ENCODE measurements at regions not wholly inside any gene's neighbourhood (a gene's known extent, or its start where the extent isn't known, plus 50 kb on each side); places are given as distances from the start of the nearest gene placed in this dataset.

DNA sequence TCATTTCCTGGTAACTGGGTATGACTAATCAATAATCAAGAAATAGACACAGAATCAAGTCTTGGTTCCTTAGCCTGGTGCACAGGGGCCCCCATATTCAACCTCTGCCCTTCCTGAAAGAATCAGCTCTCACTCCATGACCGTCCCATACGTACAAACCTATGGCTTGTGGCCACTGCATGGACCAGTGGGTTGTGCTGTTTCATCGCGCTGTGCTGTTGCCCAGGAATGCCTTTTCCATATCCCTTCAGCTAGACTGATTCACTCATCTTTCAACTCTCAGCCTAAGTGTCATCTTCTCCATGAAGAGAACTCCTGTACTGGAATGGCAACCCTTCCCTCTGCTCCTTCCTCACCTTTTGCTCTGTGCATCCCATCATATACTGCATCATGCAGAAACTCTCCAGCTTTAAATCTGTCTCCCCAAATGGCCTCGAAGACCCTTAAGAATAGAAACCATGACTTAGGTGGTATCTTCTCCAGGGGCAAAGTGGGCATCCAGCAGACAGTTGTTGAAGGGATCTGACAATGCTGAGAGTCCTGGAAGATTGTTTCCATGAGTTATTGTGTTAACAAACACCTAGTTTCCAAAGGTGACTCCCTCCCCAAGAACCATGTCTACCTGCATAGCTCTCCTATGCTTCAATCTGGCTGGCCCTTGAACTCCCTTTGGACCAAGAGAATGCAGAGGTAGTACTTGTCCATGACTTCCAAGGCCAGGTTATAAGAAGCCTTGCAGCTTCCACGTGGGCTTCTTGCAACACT is 180.8 kb downstream of the ACTL7B start:
- ATAC-seq = no peak

DNA sequence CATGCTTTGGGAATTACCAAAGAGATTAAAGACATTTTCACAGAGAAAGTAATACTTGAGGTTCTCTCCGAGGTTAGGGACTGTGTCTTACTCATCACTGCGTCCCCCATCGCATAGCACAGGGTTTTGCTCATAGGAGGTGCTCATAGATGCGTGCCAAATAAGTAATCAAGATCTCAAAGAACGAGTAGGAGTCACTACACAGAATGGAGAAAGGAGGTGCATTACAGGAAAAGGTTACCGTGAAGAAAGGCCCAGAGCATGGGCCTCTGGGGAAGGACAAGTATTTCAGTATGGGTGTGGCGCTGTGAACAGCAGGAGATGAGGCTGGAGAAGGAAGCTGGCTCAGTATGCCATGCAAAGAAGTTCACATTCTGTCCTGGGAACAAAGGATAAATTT is 182.4 kb downstream of the ACTL7B start:
- ATAC-seq = no peak

DNA sequence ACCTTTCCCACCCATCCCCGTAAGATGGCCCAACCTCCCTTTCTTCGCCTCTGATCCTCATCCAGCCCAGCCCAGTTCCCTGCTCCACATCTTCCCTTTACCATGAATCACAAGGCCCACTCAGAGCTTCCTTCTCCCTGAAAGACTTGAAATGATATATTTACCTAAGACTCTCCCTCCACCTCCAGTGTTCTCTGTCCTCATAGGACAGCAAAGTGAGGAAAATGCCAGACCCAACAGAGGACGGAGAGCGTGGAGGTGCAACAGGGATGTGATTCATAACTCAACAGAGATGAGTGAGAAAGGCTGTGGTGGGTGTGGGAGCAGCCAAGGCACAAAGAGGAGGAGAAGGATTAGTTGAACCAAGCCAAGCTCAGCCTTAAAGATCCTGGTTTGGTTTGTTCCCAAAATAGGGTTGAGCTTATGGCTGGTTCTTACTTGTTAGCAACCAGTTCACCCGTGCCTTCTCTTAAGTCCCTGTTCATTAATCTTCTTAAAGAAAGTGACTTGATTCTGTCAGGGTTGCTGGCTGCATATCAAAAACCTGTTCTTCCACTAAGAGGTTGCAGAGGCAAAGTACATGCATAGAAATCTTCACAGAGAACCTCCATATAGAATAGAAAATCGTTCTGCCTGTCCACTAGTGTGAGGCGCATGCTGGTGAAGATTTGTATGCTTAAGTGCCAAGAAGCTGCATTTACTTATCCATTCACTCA is 183.2 kb downstream of the ACTL7B start:
- ATAC-seq = no peak

DNA sequence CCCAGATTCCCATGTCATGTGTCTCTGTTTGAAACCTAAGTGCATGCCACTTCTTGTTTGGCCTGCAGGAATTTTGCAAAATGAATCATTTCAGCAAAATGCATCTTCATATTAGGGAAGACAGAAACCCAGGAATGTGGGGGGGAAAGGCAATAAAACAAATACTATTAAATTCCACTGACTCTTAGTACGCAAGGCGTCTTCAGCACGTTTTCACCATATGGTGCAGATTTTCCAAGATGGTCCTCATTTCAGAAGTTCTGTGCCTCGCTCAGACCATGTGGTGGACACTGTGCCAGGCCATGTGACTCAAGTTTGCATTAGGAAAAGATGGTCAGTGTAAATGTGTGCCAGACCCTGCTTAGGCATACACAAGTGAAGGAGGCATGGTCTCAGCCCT is 184.0 kb downstream of the ACTL7B start:
- no peak for ATAC-seq

DNA sequence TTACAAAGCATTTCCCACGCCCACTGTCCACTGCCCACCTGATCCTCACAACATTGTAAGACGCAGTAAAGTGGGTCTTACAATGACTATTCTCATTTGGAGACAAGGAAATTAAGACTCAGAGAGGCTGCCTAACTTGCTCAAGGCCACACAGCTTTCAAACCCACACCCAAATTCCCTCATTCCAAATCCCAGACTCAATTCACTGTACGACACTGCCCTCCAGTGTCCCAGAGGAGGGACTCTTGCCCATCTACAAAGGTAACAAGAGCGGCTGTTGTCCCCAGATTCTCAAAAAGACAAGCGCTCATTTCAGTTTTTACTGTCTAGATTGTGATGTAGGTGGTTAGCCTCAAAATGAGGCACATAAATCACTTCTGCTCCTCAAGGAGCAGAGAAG is 184.6 kb downstream of the ACTL7B start:
- ATAC-seq = no peak

DNA sequence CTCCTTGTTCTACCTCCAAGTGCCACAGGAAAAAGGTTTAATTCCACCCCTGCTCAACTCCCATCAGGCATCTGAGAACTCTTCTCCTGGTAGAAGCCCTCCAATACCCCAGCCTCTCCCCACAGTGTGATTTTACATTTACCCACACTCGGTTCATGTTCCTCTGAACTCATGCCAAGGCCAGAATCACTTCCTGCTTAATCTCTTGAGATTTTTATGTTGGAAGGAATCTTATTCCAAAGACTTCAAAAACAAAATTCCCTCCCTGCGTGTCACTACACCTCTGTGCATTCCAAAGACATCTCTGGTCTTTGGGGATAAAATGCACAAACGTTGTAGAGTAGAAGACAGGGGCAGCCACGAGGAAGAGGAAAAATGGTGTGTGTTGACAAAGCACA is 186.8 kb downstream of the ACTL7B start:
- ATAC-seq = no peak

DNA sequence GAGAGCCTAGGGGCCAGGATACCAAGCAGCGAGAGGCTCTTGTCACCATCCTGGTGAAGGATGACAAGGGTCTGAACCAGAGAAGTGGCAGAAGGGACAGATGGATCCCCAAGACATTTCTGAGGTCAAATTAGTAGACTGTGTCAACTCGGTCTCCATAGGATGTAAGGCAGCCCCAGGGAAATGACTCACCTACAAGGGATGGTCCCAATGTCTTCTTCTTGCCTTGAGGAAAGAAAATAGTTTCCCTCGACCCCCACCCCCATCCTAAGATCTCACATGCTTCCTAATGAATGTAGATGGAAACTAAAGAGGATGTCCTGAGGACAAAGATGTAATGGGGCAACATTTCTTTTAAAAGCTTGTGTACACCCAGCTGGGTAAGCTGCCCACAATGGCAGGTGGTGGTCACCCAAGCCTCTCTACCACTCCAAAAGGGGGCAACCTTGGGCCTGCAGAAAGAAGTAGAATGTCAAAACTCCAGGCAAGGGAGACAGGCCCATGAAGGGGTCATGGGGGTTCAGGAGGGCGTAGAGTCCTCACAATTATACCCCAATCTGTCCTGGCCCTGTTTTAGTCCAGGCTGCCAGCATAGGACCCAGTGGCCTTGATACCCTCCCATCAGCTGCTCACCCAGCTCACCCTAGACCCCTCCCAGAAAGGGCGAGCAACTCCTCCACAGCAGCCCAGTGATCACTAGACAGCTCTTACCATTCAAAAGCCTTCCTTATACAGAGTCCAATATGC is 187.4 kb downstream of the ACTL7B start:
- ATAC-seq = no peak

DNA sequence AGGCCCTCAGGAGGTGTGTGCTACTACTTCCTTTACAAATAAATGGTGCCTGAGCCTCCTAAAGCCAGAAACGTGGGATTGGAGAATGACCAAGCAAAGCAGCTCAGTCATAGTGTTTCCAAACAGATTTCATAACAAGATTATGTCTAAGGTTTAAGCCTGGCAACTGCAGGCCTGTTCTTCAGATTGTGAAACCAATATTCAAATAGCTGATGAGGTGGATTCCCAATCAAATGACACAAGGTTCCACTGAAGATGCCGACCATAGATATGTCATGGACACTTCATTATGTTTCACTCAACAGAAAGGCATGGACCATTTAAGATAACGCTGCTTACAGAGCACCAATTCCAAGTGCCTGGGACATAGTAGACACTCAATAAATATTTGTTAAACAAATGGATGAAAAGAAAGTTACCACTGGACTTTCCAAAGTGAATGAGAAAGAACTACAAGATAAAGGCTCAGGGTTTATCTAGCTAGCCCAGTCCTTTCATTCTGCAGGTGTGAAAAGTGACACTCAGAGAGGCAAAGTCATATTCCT is 189.5 kb downstream of the ACTL7B start:
- no peak for ATAC-seq

DNA sequence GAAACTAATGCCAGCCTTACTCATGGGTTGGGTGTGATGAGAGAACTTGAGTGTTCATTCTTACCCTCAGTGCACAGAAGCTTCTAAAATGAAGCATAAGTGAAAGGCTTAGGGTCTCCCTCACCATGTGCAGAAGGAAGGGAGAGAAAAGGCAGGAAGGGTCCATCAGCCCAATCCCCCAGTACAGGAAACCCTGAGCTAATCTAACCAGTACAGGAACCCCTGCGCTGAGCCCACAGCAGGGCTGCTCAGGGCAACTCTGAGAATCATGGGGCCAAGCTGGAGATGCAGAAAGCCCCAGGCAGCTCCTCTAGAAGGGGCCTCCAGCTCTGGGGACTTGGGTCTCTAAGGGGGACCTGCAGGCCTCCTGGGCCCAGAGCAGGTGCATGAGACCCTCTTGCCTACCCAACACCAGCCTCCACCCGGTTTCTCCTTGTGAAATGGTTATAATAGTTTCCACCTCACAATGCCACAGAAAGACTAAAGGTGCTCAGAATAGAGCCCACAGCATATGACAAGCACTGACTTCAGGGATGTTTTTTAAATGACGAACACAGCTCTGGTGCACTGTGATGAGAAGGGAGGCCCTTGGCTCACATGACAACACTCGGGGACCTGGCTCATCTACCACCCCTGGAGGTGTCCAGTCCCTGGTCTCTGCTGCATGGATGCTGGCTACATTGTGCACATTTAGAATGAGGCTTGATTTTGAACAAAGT is 190.1 kb downstream of the ACTL7B start:
- ATAC-seq = no peak

DNA sequence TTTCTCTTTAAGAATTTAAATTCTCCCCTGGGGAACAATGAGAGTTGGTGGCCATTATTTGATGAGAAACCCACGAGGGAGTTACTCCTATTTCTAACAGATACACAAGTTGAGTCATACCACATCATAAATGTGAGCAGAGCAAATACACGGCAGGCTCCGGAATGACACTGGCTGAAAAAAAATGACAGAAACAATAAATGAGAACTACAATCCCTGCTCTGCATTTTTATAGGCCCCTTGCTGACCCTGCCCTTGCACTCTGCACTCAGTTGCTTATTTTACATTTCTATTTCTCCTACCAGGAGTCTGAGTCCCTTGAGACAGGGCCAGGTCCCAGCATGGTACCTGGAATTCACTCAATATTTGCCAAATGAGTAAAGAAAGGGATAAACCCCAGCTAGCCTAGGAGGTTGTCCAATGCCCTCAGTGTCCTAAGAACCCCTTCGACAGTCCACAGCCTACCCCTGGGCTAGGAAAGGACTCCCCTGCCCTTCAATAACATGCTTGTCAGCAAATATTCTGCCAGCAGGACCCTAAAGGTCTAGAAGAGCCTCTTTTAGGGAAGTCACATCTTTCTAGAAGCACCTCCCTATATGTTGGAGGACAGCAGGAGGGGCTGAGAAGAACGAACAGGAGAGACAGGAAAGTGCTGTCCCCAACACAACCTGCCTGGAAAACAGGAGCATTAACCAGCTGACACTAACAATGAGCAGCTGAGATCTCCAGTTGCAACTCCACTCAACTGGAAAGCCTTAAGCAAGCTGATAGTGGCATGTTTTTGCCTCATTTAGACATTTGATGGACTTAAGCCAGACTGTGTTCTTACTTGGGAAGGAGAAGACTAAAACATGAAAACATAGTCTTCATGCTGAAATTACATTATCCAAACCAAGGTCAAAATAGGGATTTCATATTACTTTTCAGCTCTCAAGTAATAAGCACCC is 191.2 kb downstream of the ACTL7B start:
- no peak for ATAC-seq

DNA sequence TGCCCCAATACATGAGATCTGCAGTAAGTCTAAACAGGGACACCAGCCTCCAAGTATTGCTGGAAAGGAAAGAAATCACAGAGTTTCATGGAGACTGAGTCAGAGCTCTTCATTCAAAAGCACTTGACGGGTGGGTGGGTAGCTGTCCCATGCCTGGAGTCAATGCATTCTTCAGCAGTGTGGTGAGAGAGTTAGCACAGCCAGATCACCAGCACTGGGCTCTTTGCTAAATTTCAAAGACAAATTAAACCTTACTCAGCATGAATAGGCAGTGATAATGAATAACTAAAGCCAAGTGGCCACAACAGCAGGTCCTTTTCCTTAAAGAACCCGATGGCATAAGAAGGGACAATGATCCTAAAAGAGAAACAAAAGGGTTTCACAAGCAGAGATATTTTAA is 192.4 kb downstream of the ACTL7B start:
- ATAC-seq = no peak

DNA sequence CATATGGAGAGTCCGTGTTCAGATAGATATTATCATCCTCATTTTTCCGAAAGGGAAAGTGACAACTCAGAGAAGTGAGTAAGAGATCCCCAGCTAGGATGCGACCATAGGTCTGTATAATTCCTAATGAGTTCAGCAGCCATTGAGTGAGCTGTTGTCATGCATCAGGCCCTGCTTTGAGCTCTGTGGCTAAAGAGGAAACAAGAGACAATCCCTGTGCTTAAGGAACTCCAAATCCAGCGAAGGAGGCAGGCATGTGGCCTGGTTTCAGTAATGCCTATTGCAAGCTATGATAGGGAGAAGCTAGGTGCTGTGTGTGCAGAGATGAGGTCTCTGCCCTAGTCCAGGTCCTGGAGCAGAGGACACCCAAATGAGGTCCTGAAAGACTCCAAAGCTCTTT is 192.8 kb downstream of the ACTL7B start:
- ATAC-seq = no peak

DNA sequence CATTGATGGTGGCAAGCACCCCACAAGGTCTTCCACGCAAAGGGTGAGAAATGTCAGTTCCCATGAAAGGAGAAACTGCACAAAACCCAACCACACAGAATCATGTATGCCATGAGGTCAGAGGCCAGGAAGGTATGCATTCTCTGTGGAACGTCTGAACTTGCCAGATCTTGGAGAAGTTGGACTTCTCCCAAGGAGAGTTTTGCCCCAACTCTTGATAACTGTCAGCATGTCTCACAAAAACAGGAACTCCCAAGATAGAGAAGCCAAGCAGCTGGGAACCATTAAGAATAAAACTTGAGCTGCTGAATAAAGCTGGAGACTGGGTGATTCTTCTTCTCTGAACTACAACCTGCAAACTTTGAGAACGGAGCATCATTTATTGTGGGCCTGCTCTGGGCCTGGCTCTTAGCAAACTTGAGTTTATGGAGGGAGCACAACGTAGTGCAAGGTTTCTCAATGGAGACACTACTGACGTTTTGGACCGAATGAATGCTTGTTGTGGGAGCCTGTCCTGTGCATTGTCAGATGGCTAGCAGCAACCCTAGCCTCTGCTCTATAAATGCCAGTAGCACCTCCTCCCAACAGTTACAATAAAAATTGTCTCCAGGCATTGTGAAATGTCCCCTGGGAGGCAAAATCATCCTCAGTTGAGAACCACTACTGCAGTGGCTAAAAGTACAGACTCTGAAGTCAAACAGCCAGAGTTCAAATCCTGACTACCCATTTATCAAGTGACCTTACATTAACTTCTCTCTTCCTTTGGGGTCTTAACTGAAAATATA is 193.5 kb downstream of the ACTL7B start:
- no peak for ATAC-seq

DNA sequence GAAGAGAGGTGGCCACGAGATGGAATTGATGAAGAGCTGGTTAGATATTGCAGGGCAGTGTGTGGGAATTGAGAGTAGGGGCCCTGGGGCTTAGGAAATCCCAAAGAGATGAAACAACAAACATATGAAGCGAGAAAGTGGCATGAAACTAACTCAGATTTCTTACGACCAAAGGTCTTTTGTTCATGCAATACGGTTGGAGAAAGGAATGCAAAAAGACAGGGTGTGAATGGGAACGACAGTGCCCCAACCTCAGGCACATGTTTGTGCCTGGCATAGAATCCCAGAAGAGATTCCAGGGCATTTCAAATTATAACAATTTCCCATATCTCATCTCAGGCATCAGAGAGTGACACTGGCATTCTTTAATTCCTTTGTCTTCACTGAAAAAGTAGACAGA is 199.2 kb downstream of the ACTL7B start:
- no peak for ATAC-seq

DNA sequence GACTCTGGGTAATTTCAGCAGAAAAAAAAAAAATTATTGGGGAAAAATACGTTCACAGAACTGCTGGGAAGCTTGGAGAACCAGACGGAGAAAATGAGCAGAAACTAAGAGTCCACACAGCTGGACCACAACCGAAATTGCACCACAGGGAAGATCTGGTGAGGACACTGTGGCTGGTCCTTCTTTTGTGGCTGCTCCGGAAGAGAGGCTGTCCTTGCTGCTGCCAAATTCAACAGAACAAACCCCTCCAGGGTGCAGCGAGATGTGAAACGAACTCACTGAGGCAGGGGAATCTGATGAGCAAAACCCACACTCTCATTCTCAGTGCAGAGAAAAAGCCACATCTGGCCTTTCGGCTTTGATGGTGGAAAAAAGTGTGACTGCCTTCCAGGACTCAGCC is 200.0 kb downstream of the ACTL7B start:
- ATAC-seq = no peak

DNA sequence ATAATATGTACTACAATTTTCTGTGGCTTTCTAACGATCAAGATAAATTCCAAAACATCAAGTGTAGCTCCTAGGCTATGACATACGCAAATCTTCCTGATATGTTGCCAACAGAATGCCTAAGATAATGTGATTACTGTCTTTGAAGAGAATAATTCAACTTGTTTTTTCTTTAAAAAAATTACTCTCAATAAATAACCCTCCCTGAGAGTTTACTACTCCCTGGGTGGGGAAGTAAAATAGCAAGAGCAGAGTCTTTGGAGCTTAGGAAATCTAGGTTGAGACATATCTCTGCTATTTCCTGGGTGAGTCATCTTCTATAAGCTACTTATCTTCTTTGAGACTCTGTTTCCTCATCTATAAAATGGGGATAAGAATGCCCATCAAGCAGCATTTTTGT is 201.2 kb downstream of the ACTL7B start:
- no peak for ATAC-seq

DNA sequence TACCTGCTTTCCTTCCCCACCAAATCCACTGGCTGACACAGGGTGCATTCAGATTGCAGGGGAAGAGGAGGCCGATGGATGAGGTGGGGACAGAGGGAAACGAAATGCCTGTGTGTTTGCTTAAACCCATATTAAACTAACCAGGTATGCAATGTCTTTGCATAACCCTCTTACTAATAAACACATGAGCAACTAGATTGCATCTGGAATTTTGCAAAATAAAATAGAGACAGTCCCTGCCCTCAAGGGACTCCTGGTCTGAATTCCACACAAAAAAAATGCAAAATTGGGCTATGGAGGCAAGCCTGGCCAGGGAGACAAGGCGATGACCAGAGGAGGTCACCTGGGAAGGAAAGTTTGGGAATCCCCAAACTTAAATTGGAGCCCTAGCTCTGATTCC is 202.9 kb downstream of the ACTL7B start:
- no peak for ATAC-seq

DNA sequence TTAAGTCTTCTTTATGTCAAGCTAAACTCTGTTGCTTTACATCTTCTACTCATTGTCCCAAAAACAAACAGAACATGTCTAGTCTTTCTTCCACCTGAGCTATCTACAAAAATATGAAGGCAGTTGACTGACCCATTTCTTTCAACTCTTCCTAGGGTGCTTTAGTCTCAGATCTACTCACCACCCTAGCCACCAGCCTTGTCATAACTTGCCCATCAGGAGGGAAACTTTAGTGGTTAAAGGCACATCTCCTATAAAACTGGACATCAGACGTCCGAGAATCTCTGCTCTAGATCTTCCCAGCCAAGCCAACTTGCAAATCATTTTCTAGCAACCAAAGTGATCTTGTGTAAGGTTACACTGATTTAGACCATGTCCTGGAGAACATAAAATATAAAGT is 205.0 kb downstream of the ACTL7B start:
- ATAC-seq = no peak

DNA sequence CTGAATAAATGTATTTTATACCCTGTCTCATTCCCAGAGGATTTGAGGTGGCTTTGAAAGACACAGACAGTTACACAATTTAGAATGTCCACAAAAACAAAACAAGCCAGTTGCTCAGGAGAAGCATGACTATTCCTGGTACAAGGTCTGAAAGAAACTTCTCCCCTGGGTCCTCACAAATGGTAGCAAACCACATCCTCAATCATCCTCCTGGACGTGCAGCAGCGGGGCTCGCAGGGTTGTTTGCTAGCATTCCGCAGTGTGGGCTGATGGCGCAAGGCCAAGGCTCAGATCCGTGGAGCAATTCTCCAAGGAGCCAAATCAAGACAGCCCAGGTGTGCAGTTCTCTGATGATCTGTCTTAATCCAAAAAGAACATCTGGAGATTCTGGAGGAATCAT is 210.3 kb downstream of the ACTL7B start:
- ATAC-seq = no peak

DNA sequence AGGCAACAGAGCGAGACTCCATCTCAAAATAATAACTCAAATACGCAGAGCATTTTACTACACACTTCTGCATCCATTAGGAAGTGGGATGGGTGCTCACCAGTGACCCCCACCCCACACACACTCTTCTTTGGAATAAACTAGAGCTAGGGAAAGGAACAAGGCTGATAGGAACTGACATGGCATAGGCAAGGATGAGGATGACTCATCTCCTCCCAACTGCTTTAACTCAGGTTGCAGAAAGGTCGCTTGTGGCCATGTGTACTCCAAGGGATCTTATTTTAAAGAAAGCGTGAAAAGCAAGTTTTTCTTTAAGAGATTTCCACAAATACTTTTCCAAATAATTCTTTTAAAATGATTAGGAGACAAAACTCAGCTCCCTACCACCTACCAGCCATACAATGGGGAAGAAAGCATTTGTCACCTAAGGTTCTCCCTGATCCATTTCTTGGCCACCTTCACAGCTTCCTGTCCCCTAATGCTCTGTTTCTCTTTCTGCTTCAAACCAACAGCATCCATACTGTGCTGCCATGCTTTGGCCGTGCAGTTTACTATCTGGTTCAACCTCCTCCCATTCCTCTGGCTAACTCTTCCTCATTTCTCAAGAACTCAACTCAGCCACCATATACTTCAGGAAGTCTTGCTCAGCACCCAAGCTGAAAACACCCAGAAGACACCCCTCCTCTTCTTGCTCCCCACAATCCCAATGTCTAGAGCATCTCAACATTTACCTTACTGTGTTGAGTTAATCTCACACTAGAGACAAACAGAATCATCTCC is 211.9 kb downstream of the ACTL7B start:
- ATAC-seq = no peak

All from activated CD4-positive, CD25-positive, alpha-beta regulatory T cell treated with anti-CD3 and anti-CD28 coated beads, Interleukin-2, amount 50 U/mL, for 24 hours (primary cell).